HEK293 (cell line): ENCODE measurements at regions not wholly inside any gene's neighbourhood (a gene's known extent, or its start where the extent isn't known, plus 50 kb on each side); places are given as distances from the start of the nearest gene placed in this dataset.
"Not testable (repeated sequence)": the region's sequence is repeated elsewhere in the genome, so short reads cannot be mapped to it uniquely, and the experiment has no call there.

Experiments used
- CTCF ChIA-PET: fragments of 350-600 bp; formaldehyde crosslinking; extraction: SDS; loops from one replicate; lab custom pipeline; 2021; ENCODE audit warnings: antibody characterized with exemption; lab: Yijun Ruan, JAX
- POLR2A ChIA-PET: fragments of 300-600 bp; formaldehyde crosslinking; extraction: SDS; loops from one replicate; lab custom pipeline; 2020; ENCODE audit warnings: antibody characterized with exemption, inconsistent platforms; lab: Yijun Ruan, JAX
- H3K27ac ChIP-seq: fragments of 200-500 bp; sonication (Bioruptor generic); 2 replicates; pipeline ENCODE4 v1.5.1; 2014; ENCODE audit warnings: low read depth, low read length, control low read depth, inconsistent platforms; ENCODE audit errors: extremely low read depth
- H3K36me3 ChIP-seq, 2 experiments: fragments of 200-500 bp in 1 of 2; sonication (Bioruptor generic) in 1 of 2; 1 replicate in 1 of 2; 2 replicates in 1 of 2; pipeline ENCODE4 v1.5.1; 2014 to 2017; ENCODE audit warnings: inconsistent platforms in 2 of 2, low read length in 2 of 2; ENCODE audit not compliant: control insufficient read depth in 2 of 2, insufficient read depth in 1 of 2
- H3K4me1 ChIP-seq: fragments of 200-500 bp; sonication (Bioruptor generic); 2 replicates; pipeline ENCODE4 v1.5.1; 2014; ENCODE audit warnings: mild to moderate bottlenecking, low read length, inconsistent platforms; ENCODE audit not compliant: control insufficient read depth, insufficient read depth
- H3K4me3 ChIP-seq: 2 replicates; pipeline ENCODE4 v1.5.1; 2011; ENCODE audit warnings: low read depth, mild to moderate bottlenecking, control low read depth, low read length, moderate library complexity
- H3K9me3 ChIP-seq: fragments of 200-500 bp; sonication (Bioruptor generic); 2 replicates; pipeline ENCODE4 v1.5.1; 2014; ENCODE audit warnings: low read depth, low read length, inconsistent platforms; ENCODE audit not compliant: control insufficient read depth, insufficient read depth
- BCL6B ChIP-seq: fragments of 450-650 bp; formaldehyde crosslinking; IDR thresholded peaks from 2 replicates; pipeline ENCODE4 v1.5.1; 2017; ENCODE audit warnings: missing biosample characterization, missing genetic modification characterization
- GLI4 ChIP-seq: fragments of 450-650 bp; formaldehyde crosslinking; IDR thresholded peaks from 2 replicates; pipeline ENCODE4 v1.5.1; 2016; ENCODE audit warnings: missing biosample characterization, missing genetic modification characterization
- HOXD13 ChIP-seq: sonication (generic); formaldehyde crosslinking; IDR thresholded peaks from 2 replicates; pipeline ENCODE4 v1.8.0; 2022; ENCODE audit warnings: missing genetic modification reagents, borderline replicate concordance
- TCF7L2 ChIP-seq: IDR thresholded peaks from 2 replicates; pipeline ENCODE4 v1.6.1; 2011; ENCODE audit warnings: low read depth, mild to moderate bottlenecking, inconsistent platforms, low read length, moderate library complexity, borderline replicate concordance
- WT1 ChIP-seq: fragments of 450-650 bp; formaldehyde crosslinking; IDR thresholded peaks from 2 replicates; pipeline ENCODE4 v1.5.1; 2016; ENCODE audit warnings: missing biosample characterization, missing genetic modification characterization
- ZFP37 ChIP-seq: fragments of 450-650 bp; formaldehyde crosslinking; IDR thresholded peaks from 2 replicates; pipeline ENCODE4 v1.5.1; 2016; ENCODE audit warnings: missing biosample characterization, missing genetic modification characterization
- ZNF114 ChIP-seq: fragments of 450-650 bp; formaldehyde crosslinking; IDR thresholded peaks from 2 replicates; pipeline ENCODE4 v1.5.0; 2017; ENCODE audit warnings: missing biosample characterization, missing genetic modification characterization
- ZNF280C ChIP-seq: fragments of 450-650 bp; formaldehyde crosslinking; IDR thresholded peaks from 2 replicates; pipeline ENCODE4 v1.5.1; 2016; ENCODE audit warnings: missing biosample characterization, missing genetic modification characterization
- ZNF292 ChIP-seq: fragments of 450-650 bp; formaldehyde crosslinking; IDR thresholded peaks from 2 replicates; pipeline ENCODE4 v1.5.1; 2016; ENCODE audit warnings: low read depth, missing biosample characterization, missing genetic modification characterization, borderline replicate concordance
- ZNF311 ChIP-seq: fragments of 450-650 bp; formaldehyde crosslinking; IDR thresholded peaks from 2 replicates; pipeline ENCODE4 v1.5.1; 2017; ENCODE audit warnings: missing biosample characterization, missing genetic modification characterization, borderline replicate concordance
- ZNF362 ChIP-seq: fragments of 450-650 bp; formaldehyde crosslinking; IDR thresholded peaks from 2 replicates; pipeline ENCODE4 v1.5.1; 2016; ENCODE audit warnings: missing biosample characterization, missing genetic modification characterization
- ZNF677 ChIP-seq: fragments of 450-650 bp; IDR thresholded peaks from 2 replicates; pipeline ENCODE4 v1.5.0; 2018; ENCODE audit warnings: missing biosample characterization, mild to moderate bottlenecking, missing genetic modification characterization, moderate library complexity
- ZNF704 ChIP-seq: fragments of 450-650 bp; formaldehyde crosslinking; IDR thresholded peaks from 2 replicates; pipeline ENCODE4 v1.5.1; 2016; ENCODE audit warnings: missing biosample characterization, missing genetic modification characterization
- ZNF777 ChIP-seq: fragments of 450-650 bp; formaldehyde crosslinking; IDR thresholded peaks from 2 replicates; pipeline ENCODE4 v1.5.1; 2017; ENCODE audit warnings: missing biosample characterization, missing genetic modification characterization, borderline replicate concordance

GRCh38 chr16:66176111-66176510 is 190.4 kb upstream of the CDH5 start:
- Histone ChIP-seq H3K4me3 (no peak overlapping the region), H3K4me1 (no peaks in the 10 kb centered on the region), H3K36me3 (no peaks in the 10 kb centered on the region), H3K27ac (no peak overlapping the region), H3K9me3 (no peaks in the 10 kb centered on the region)
- CTCF ChIA-PET: no interaction called here
- no peak for TF ChIP-seq ZFP37 (tag by site-specific recombination)
- POLR2A ChIA-PET: no interaction called here

- no peak overlapping the region for H3K4me3 ChIP-seq
- no peak overlapping the region for H3K27ac ChIP-seq
- ChIA-PET POLR2A (no interaction called here), CTCF (no interaction called here)
- H3K9me3 ChIP-seq: no peaks in the 10 kb centered on the region
- H3K4me1 ChIP-seq: no peaks in the 10 kb centered on the region
- TF ChIP-seq ZNF362 (tag by site-specific recombination) (no peak), ZNF311 (no peak), ZNF777 (no peak), ZNF114 (no peak), ZNF677 (no peak), WT1 (tag by site-specific recombination) (no peak), ZNF292 (tag by site-specific recombination) (no peak), ZNF704 (tag by site-specific recombination) (no peak), TCF7L2 (no peak), ZNF280C (tag by site-specific recombination) (no peak), GLI4 (no peak), BCL6B (no peak)
- no peaks in the 10 kb centered on the region for H3K36me3 ChIP-seq
These were observed 190.9 kb upstream of the CDH5 start for GRCh38 chr16:66175636-66176035.

GRCh38 chr16:66175058-66175457 is 191.4 kb upstream of the CDH5 start:
- TF ChIP-seq HOXD13 (CRISPR knock-in tag): no peak
- H3K27ac ChIP-seq: no peak overlapping the region
- ChIA-PET CTCF (no interaction called here), POLR2A (no interaction called here)
- H3K36me3 ChIP-seq: no peaks in the 10 kb centered on the region
- no peaks in the 10 kb centered on the region for H3K4me1 ChIP-seq
- H3K9me3 ChIP-seq: no peaks in the 10 kb centered on the region
- no peak overlapping the region for H3K4me3 ChIP-seq

GRCh38 chr16:66173796-66174195 is 192.7 kb upstream of the CDH5 start:
- H3K36me3 ChIP-seq, POLR2A ChIA-PET, H3K27ac ChIP-seq, H3K9me3 ChIP-seq, H3K4me1 ChIP-seq, H3K4me3 ChIP-seq: not testable (repeated sequence)
- CTCF ChIA-PET: interaction anchor here (0.6 kb wide), 1 partner anchor 35 kb away, joined by 10 read pairs; no protein-coding TSS in a partner anchor

GRCh38 chr16:66173181-66173580 is 193.3 kb upstream of the CDH5 start:
- POLR2A ChIA-PET, H3K27ac ChIP-seq, H3K4me3 ChIP-seq, H3K36me3 ChIP-seq, H3K9me3 ChIP-seq, H3K4me1 ChIP-seq, CTCF ChIA-PET: not testable (repeated sequence)
